Gastrocnemius medialis (tissue), 4 donors: ENCODE measurements at regions not wholly inside any gene's neighbourhood (a gene's known extent, or its start where the extent isn't known, plus 50 kb on each side); places are given as distances from the start of the nearest gene placed in this dataset.
"Not testable (repeated sequence)": the region's sequence is repeated elsewhere in the genome, so short reads cannot be mapped to it uniquely, and the experiment has no call there.

Experiments
- ATAC-seq, 2 donors: fragments of 150-250 bp; one replicate each; pipeline ENCODE4 v1.9.1; 2016
- DNase-seq, 2 donors: peaks; one replicate each; pipeline ENCODE4 v3.0.0-alpha.2; 2019
- H3K27ac ChIP-seq, 4 donors: fragments of 200-600 bp; sonication (generic); 1 replicate in 1 of 4; 2 replicates in 3 of 4; pipeline ENCODE4 v1.5.1; 2016 to 2018; ENCODE audit warnings: mild to moderate bottlenecking in 2 of 4, moderate library complexity in 1 of 4
- H3K27me3 ChIP-seq, 3 donors: fragments of 200-600 bp; sonication (generic) in 2 of 3; 1 replicate in 1 of 3; 2 replicates in 2 of 3; pipeline versions ENCODE4 v1.5.1 to v1.6.0; 2016 to 2019; ENCODE audit warnings: mild to moderate bottlenecking in 1 of 3, moderate library complexity in 1 of 3
- H3K36me3 ChIP-seq, 2 donors: fragments of 200-600 bp; sonication (generic) in 1 of 2; one replicate each; pipeline ENCODE4 v1.5.1; 2017 to 2018
- H3K4me1 ChIP-seq, 2 donors: fragments of 200-600 bp; sonication (generic) in 1 of 2; one replicate each; pipeline ENCODE4 v1.5.1; 2016 to 2017; ENCODE audit warnings: mild to moderate bottlenecking in 2 of 2
- H3K4me3 ChIP-seq, 4 donors: fragments of 200-600 bp; sonication (generic) in 3 of 4; 1 replicate in 1 of 4; 2 replicates in 3 of 4; pipeline ENCODE4 v1.5.1; 2016 to 2019; ENCODE audit warnings: mild to moderate bottlenecking in 2 of 4
- H3K9me3 ChIP-seq, 3 donors: fragments of 200-600 bp; sonication (generic) in 2 of 3; 1 replicate in 1 of 3; 2 replicates in 2 of 3; pipeline ENCODE4 v1.5.1; 2016 to 2019
- CTCF ChIP-seq, 5 experiments: fragments of 450-650 bp in 3 of 5; fragments of 200-600 bp in 2 of 5; sonication (generic) in 2 of 5; IDR thresholded peaks in 4 of 5; conservative IDR thresholded peaks in 1 of 5; 1 replicate in 4 of 5; 2 replicates in 1 of 5; pipeline ENCODE4 v1.5.1; 2016 to 2019; ENCODE audit warnings: antibody characterized with exemption in 5 of 5, mild to moderate bottlenecking in 3 of 5, moderate library complexity in 3 of 5
- POLR2A ChIP-seq, 2 donors: fragments of 450-650 bp; IDR thresholded peaks; one replicate each; pipeline ENCODE4 v1.6.1; 2017; ENCODE audit warnings: antibody characterized with exemption in 2 of 2, mild to moderate bottlenecking in 2 of 2, moderate library complexity in 2 of 2
- in situ Hi-C, 4 donors: fragments of 200-750 bp; cut with MboI; loops; one replicate each; pipeline versions ENCODE4 v1.15.0 to v1.8.0; 2017; ENCODE audit warnings: low sequenced_read_pairs in 4 of 4
- intact Hi-C: fragments of 100-400 bp; cut with DNase I; formaldehyde crosslinking; loops from one replicate; pipeline ENCODE4 v1.15.1; 2023; ENCODE audit warnings: low total_unique reads

DNA sequence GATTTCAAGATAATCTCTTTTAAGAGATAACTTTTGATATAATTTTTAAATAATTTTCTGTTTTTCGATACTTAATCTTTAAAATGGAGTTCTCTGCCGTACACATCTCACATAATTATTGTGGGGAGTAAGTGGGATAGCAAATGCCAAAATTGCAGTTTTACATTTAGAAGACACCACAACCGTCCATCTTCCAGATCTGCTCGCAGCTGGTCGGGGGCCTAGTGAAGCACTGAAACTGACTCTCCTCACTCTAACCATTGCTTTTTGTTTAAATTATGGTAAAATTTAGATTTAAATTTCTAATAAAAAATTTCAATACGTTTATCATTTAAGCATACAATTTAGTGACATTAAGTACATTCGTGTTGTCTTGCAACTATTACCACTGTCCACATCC lies 94.2 kb downstream of the PRR15 start:
- Histone ChIP-seq H3K36me3 (no peaks in the 10 kb centered on the region), H3K27ac (no peak overlapping the region), H3K27me3 (no peaks in the 10 kb centered on the region), H3K4me3 (no peak overlapping the region), H3K9me3 (no peaks in the 10 kb centered on the region), H3K4me1 (no peaks in the 10 kb centered on the region)
- ATAC-seq: no peak
- in situ Hi-C loops: no loop called here
- intact Hi-C loops: no loop called here
- DNase-seq: no peak
- TF ChIP-seq POLR2A (IDR thresholded peaks at IDR 0.05) (no peak), CTCF (IDR thresholded peaks at IDR 0.05 in 4 of 5, conservative IDR thresholded peaks at IDR 0.05 in 1 of 5) (no peak)

DNA sequence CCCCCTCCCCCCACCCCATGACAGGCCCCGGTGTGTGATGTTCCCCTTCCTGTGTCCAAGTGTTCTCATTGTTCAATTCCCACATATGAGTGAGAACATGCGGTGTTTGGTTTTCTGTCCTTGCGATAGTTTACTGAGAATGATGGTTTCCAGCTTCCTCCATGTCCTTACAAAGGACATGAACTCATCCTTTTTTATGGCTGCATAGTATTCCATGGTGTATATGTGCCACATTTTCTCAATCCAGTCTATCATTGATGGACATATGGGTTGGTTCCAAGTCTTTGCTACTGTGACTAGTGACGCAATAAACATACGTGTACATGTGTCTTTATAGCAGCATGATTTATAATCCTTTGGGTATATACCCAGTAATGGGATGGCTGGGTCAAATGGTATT lies 95.6 kb downstream of the PRR15 start:
- ATAC-seq, in situ Hi-C loops, H3K9me3 ChIP-seq, H3K4me3 ChIP-seq, H3K27ac ChIP-seq, H3K4me1 ChIP-seq, H3K36me3 ChIP-seq, H3K27me3 ChIP-seq, DNase-seq, intact Hi-C loops: not testable (repeated sequence)

DNA sequence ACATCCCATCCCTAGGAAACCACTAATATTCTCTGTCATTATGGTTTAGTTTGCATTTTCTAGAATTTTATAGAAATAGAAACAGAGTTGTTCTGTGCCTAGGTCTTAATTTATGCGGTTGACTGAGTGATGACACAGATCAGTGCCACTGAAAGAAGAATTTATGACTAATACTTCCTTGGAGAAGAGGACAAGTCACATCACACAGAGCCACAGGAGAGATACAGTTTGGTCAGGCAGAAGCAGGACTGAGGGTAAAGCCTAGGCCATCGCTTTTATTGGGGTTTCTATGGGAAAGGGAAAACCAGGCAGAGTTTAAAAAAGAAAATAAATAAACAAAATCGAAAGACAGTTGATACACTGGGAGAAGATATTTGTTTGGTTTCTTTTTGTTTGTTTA lies 99.3 kb downstream of the PRR15 start:
- ATAC-seq, H3K27ac ChIP-seq, H3K9me3 ChIP-seq, H3K36me3 ChIP-seq, H3K4me1 ChIP-seq, H3K27me3 ChIP-seq, H3K4me3 ChIP-seq, DNase-seq, intact Hi-C loops, in situ Hi-C loops: not testable (repeated sequence)

GRCh38 chr7:29664999-29665398 lies 101.4 kb downstream of the PRR15 start:
- in situ Hi-C loops, H3K4me1 ChIP-seq, H3K27me3 ChIP-seq, H3K9me3 ChIP-seq, H3K36me3 ChIP-seq, H3K27ac ChIP-seq, DNase-seq, intact Hi-C loops, H3K4me3 ChIP-seq, ATAC-seq: not testable (repeated sequence)

GRCh38 chr7:29667096-29667669 lies 103.5 kb downstream of the PRR15 start:
- DNase-seq, H3K9me3 ChIP-seq, in situ Hi-C loops: not testable (repeated sequence)

DNA sequence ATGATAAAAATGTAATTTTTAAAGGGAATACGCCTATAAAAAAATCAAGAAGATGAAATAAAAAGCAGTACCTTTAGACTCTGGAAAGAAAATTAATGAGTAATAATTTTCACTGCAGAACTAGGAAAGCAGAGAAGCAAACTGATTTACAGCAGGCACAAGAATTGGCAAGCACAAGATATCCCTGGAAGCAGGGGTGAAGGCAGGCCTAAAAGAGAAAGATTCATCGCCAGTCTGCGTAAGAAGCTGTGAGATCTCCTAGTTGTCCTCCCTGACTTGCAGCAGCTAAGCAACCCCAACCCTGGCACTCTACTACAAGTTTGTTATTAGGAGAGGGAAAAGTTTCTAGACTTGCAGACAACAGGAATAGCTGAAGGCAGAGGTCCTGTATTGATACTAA lies 107.7 kb downstream of the PRR15 start:
- H3K36me3 ChIP-seq, H3K27me3 ChIP-seq, DNase-seq, intact Hi-C loops, ATAC-seq, H3K4me1 ChIP-seq, H3K4me3 ChIP-seq, H3K27ac ChIP-seq, in situ Hi-C loops, H3K9me3 ChIP-seq: not testable (repeated sequence)

More at GRCh38 chr7:29667096-29667669, 103.5 kb downstream of the PRR15 start:
- H3K4me3 ChIP-seq, H3K36me3 ChIP-seq, ATAC-seq, intact Hi-C loops, H3K27me3 ChIP-seq, H3K4me1 ChIP-seq, H3K27ac ChIP-seq: not testable (repeated sequence)

DNA sequence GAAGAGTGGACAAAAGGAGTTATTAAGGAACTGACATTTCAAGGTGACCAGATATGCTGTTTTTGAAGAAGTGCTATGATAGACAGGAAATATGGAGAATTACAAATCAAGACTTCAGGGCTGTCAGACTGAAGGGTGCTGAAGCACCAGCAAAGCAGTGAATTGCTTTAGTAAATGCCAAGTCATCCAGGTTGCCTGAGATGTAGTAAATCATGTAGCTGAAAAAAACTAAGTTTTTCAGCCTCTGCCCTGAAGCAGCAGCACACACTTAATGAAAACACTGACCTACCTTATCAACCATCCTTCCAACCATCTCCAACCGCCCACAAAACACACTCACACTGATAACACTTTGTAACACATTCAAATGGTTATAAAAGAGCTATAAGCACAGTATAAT lies 110.0 kb downstream of the PRR15 start:
- not testable (repeated sequence) for H3K4me1 ChIP-seq, H3K36me3 ChIP-seq

GRCh38 chr7:29674626-29675025 lies 111.0 kb downstream of the PRR15 start:
- H3K27ac ChIP-seq, DNase-seq, intact Hi-C loops, H3K4me1 ChIP-seq, in situ Hi-C loops, H3K36me3 ChIP-seq, H3K27me3 ChIP-seq, H3K4me3 ChIP-seq, H3K9me3 ChIP-seq, ATAC-seq: not testable (repeated sequence)

More for the DNA sequence above, 110.0 kb downstream of the PRR15 start:
- H3K4me3 ChIP-seq, DNase-seq, ATAC-seq, intact Hi-C loops, H3K9me3 ChIP-seq, H3K27me3 ChIP-seq, in situ Hi-C loops, H3K27ac ChIP-seq: not testable (repeated sequence)

DNA sequence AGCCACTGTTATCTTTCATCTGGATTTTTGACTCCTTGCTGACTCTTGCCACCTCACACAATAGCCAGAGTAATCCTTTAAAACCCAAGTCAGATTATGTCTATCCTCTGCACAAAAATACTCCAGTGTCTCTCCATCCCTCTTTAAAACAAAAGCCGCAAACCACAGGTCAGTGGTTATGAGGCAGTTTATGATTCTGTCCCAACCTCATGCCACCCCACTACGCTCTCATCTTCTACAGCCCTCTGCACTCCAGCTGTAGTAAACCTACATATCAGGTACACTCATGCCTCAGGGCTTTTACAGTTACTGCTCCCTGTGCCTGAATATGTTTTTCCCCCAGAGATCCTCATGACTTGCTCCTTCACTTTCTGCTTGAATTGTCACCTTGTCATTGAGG lies 113.6 kb downstream of the PRR15 start:
- H3K36me3 ChIP-seq, in situ Hi-C loops, H3K4me3 ChIP-seq, DNase-seq, H3K27ac ChIP-seq, H3K9me3 ChIP-seq, H3K4me1 ChIP-seq, intact Hi-C loops, H3K27me3 ChIP-seq, ATAC-seq: not testable (repeated sequence)

DNA sequence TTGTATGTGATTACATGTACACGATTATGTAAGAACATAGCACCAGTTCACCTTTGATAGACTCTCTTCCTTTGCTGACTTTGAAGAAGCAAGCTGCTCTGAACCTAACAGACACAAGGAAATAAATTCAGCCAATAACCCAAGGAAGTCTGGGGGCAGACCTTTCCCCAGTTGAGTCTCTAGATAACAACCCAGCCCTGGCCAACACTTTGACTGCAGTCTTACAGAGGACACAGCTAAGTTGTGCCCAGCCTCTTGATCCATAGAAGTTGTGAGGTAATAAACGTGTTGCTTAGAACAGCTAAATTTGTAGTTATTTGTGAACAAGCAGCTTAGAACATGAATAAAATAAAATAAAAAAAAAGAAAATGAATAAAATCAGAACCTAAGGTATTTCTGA lies 116.3 kb downstream of the PRR15 start:
- H3K9me3 ChIP-seq, H3K4me1 ChIP-seq, ATAC-seq, DNase-seq, in situ Hi-C loops, H3K36me3 ChIP-seq, H3K27ac ChIP-seq, H3K27me3 ChIP-seq, H3K4me3 ChIP-seq: not testable (repeated sequence)
- intact Hi-C loops: loop anchor here (10.0 kb wide), 1 partner anchor 345 kb away; the partner anchor contains the start of genes FKBP14 and PLEKHA8

- DNase-seq, H3K4me3 ChIP-seq, H3K27ac ChIP-seq, ATAC-seq, H3K9me3 ChIP-seq, H3K36me3 ChIP-seq, H3K4me1 ChIP-seq, H3K27me3 ChIP-seq, in situ Hi-C loops: not testable (repeated sequence)
- intact Hi-C loops: loop anchor here (10.0 kb wide), 1 partner anchor 344 kb away; the partner anchor contains the start of genes FKBP14 and PLEKHA8
These were observed 117.0 kb downstream of the PRR15 start for GRCh38 chr7:29680601-29681000.
